K562 (cell line): ENCODE measurements at regions not wholly inside any gene's neighbourhood (a gene's known extent, or its start where the extent isn't known, plus 50 kb on each side); places are given as distances from the start of the nearest gene placed in this dataset.

Experiments
- ATAC-seq: fragments of 200-7000 bp; cut with Tn5 transposase; 3 replicates; pipeline ENCODE4 v1.9.1; 2020; ENCODE audit warnings: moderate library complexity
- BruUV-seq: library from RNA; stranded (reverse); fragments of 400-500 nt; replicated peaks from 2 replicates; lab custom pipeline; 2021; lab: Mats Ljungman, UMichigan
- CTCF ChIA-PET: fragments of 300-600 bp; formaldehyde crosslinking; extraction: SDS; loops from one replicate; lab custom pipeline; 2021; ENCODE audit warnings: low intra/inter-chr PET ratio; lab: Yijun Ruan, JAX
- POLR2A ChIA-PET: fragments of 300-600, 350-650 bp; sonication (Branson Sonifier 250); formaldehyde crosslinking; extraction: SDS; loops from one replicate; lab custom pipeline; 2021; ENCODE audit warnings: antibody characterized with exemption, inconsistent platforms; lab: Yijun Ruan, JAX
- DNase-seq, 4 experiments: peaks; one replicate each; pipeline versions ENCODE4 v3.0.0 to v3.0.0-alpha.2; 2011 to 2018; ENCODE audit warnings: low spot score in 3 of 4, mixed read lengths in 3 of 4; ENCODE audit errors: extremely low read depth in 1 of 4
- FAIRE-seq: peaks from 2 replicates; lab custom pipeline; 2011; peaks lifted over from hg19 to GRCh38; lab: Jason Lieb, UNC
- H2AFZ ChIP-seq: 2 replicates; pipeline ENCODE4 v1.6.0; 2011; ENCODE audit warnings: low read depth, low read length, control low read depth, inconsistent platforms
- H3K27ac ChIP-seq: fragments of 200-600 bp; 3 replicates; pipeline ENCODE4 v1.8.0; 2011; ENCODE audit warnings: low read depth, mild to moderate bottlenecking, control low read depth, inconsistent platforms, low read length, moderate library complexity, mixed read lengths; ENCODE audit errors: extremely low read depth
- H3K27me3 ChIP-seq, 2 experiments: fragments of 300-600 bp in 1 of 2; 2 replicates in 1 of 2; 3 replicates in 1 of 2; pipeline versions ENCODE4 v1.6.0 to v1.8.0; 2011; ENCODE audit warnings: inconsistent platforms in 2 of 2, low read length in 2 of 2, mild to moderate bottlenecking in 1 of 2, mixed read lengths in 1 of 2, moderate library complexity in 1 of 2; ENCODE audit not compliant: control insufficient read depth in 2 of 2, insufficient read depth in 2 of 2
- H3K36me3 ChIP-seq: fragments of 300-600 bp; 3 replicates; pipeline ENCODE4 v1.8.0; 2011; ENCODE audit warnings: mild to moderate bottlenecking, low read length, inconsistent platforms; ENCODE audit not compliant: control insufficient read depth, insufficient read depth
- H3K4me1 ChIP-seq, 2 experiments: fragments of 200-600 bp in 1 of 2; replicated peaks in 1 of 2; 2 replicates in 1 of 2; 3 replicates in 1 of 2; pipeline versions ENCODE4 v1.5.1 to v1.8.0; 2011; ENCODE audit warnings: inconsistent platforms in 2 of 2, low read length in 2 of 2, mild to moderate bottlenecking in 1 of 2, mixed read lengths in 1 of 2, moderate library complexity in 1 of 2; ENCODE audit not compliant: control insufficient read depth in 2 of 2, insufficient read depth in 2 of 2
- H3K4me2 ChIP-seq: 2 replicates; pipeline ENCODE4 v1.6.1; 2011; ENCODE audit warnings: low read length, control low read depth, inconsistent platforms, mixed read lengths; ENCODE audit not compliant: insufficient read depth
- H3K4me3 ChIP-seq: fragments of 200-600 bp; sonication (generic), shearing (Covaris generic); 2 replicates; pipeline ENCODE4 v1.5.1; 2016; ENCODE audit warnings: control low read depth, inconsistent platforms
- H3K79me2 ChIP-seq: fragments of 200-600 bp; 3 replicates; pipeline ENCODE4 v1.8.0; 2011; ENCODE audit warnings: low read length, inconsistent platforms; ENCODE audit not compliant: control insufficient read depth, insufficient read depth
- H3K9ac ChIP-seq, 2 experiments: 2 replicates each; pipeline versions ENCODE4 v1.6.0 to v1.6.1; 2011; ENCODE audit warnings: low read depth in 2 of 2, low read length in 2 of 2, control low read depth in 1 of 2, inconsistent platforms in 1 of 2, mild to moderate bottlenecking in 1 of 2, mixed read lengths in 1 of 2; ENCODE audit not compliant: insufficient read depth in 1 of 2
- H3K9me1 ChIP-seq: one replicate; pipeline ENCODE4 v1.6.0; 2011; ENCODE audit warnings: inconsistent platforms, mild to moderate bottlenecking, low read length, moderate library complexity; ENCODE audit not compliant: control insufficient read depth, insufficient read depth
- H3K9me3 ChIP-seq: replicated peaks from 2 replicates; pipeline ENCODE4 v1.5.1; 2011; ENCODE audit warnings: low read depth, low read length, inconsistent platforms; ENCODE audit not compliant: control insufficient read depth, insufficient read depth
- H4K20me1 ChIP-seq: replicated peaks from 2 replicates; pipeline ENCODE4 v1.6.1; 2011; ENCODE audit warnings: low read length, inconsistent platforms, mixed read lengths; ENCODE audit not compliant: control insufficient read depth, insufficient read depth
- ETV5 ChIP-seq: sonication (generic); formaldehyde crosslinking; IDR thresholded peaks from 2 replicates; pipeline ENCODE4 v1.4.0; 2020; ENCODE audit warnings: low read depth, mild to moderate bottlenecking, missing genetic modification reagents
- IRF9 ChIP-seq: fragments of 450-650 bp; IDR thresholded peaks from 2 replicates; pipeline ENCODE4 v1.6.1; 2016; ENCODE audit warnings: missing biosample characterization, missing genetic modification characterization
- PKNOX1 ChIP-seq: fragments of 450-650 bp; IDR thresholded peaks from 2 replicates; pipeline ENCODE4 v1.6.1; 2016
- TRIM28 ChIP-seq: fragments of 450-650 bp; IDR thresholded peaks from 2 replicates; pipeline ENCODE4 v1.6.1; 2017
- WGBS: fragments of 100-300 bp; shearing (Covaris generic); methylation state at CpG from one replicate; pipeline ENCODE4 v1.1.6; 2016; ENCODE audit warnings: low coverage, mixed read lengths; ENCODE audit not compliant: insufficient coverage; ENCODE audit errors: missing lambda C conversion rate; 5-methylcytosine and 5-hydroxymethylcytosine counted together
- in situ Hi-C: fragments of 300-500 bp; cut with MboI; formaldehyde crosslinking; loops from 4 replicates; pipeline ENCODE4 v1.15.0; 2018; ENCODE audit warnings: inconsistent platforms, mixed read lengths
- intact Hi-C: fragments of 100-400 bp; cut with micrococcal nuclease; formaldehyde crosslinking; loops from 2 replicates; pipeline ENCODE4 v1.14.2; 2022

GRCh38 chr5:54804521-54804920 is 180.9 kb downstream of the ESM1 start (continued):
- TF ChIP-seq ETV5, result no peak

- intact Hi-C loops, result no loop called here
- 3% methylated on average over 3 of the region's 3 CpGs for WGBS
- POLR2A ChIA-PET, result no interaction called here
Observed at GRCh38 chr5:54804086-54804485, 181.3 kb downstream of the ESM1 start.

More at GRCh38 chr5:54804086-54804485, 181.3 kb downstream of the ESM1 start:
- no TSS peak for BruUV-seq
- Histone ChIP-seq H3K4me1 (no peaks in the 10 kb centered on the region), H3K4me2 (no peak overlapping the region), H3K27me3 (peaks cover 3 to 13% of the 10 kb centered on the region in 2 experiments; a peak in 3 of 5 replicates), H3K79me2 (no peaks in the 10 kb centered on the region), H3K9ac (no peak overlapping the region), H2AFZ (no peak overlapping the region), H3K9me1 (no peaks in the 10 kb centered on the region), H3K27ac (no peak overlapping the region), H3K9me3 (no peaks in the 10 kb centered on the region), H3K36me3 (no peaks in the 10 kb centered on the region), H3K4me3 (no peak overlapping the region), H4K20me1 (no peaks in the 10 kb centered on the region)
- in situ Hi-C loops, result no loop called here
- CTCF ChIA-PET, result no interaction called here
- ATAC-seq, result no peak
- no peak for TF ChIP-seq PKNOX1
- no peak for TF ChIP-seq IRF9 (tag)
- TF ChIP-seq TRIM28, result no peak
- FAIRE-seq, result no peak
- DNase-seq, result no peak
